ENCODE measurements at regions not wholly inside any gene's neighbourhood (a gene's known extent, or its start where the extent isn't known, plus 50 kb on each side); places are given as distances from the start of the nearest gene placed in this dataset.

GRCh38 chr1:5369223-5369622 is 623.0 kb downstream of the NPHP4 start:
- DNase-seq: no peak

GRCh38 chr1:5368201-5368600 is 624.0 kb downstream of the NPHP4 start:
- DNase-seq: no peak

- no peak for DNase-seq
Measured at GRCh38 chr1:5367306-5367705, 624.9 kb downstream of the NPHP4 start.

- no peak for DNase-seq
Measured at GRCh38 chr1:5365751-5366150, 626.5 kb downstream of the NPHP4 start.

- DNase-seq: no peak
Measured at GRCh38 chr1:5364591-5364990, 627.6 kb downstream of the NPHP4 start.

- DNase-seq: no peak
Measured at GRCh38 chr1:5354681-5355080, 637.5 kb downstream of the NPHP4 start.

- DNase-seq: no peak
Measured at GRCh38 chr1:5351366-5351765, 640.9 kb downstream of the NPHP4 start.

- DNase-seq: no peak
Measured at GRCh38 chr1:5349526-5349925, 642.7 kb downstream of the NPHP4 start.

GRCh38 chr1:5348732-5349465 is 643.3 kb downstream of the NPHP4 start:
- DNase-seq: no peak

GRCh38 chr1:5347726-5348125 is 644.5 kb downstream of the NPHP4 start:
- no peak for DNase-seq

GRCh38 chr1:5345556-5345955 is 646.7 kb downstream of the NPHP4 start:
- no peak for DNase-seq

- DNase-seq: no peak
Measured at GRCh38 chr1:5343256-5344020, 648.8 kb downstream of the NPHP4 start.

- no peak for DNase-seq
Measured at GRCh38 chr1:5342830-5343229, 649.4 kb downstream of the NPHP4 start.

- no peak for DNase-seq
Measured at GRCh38 chr1:5342172-5342571, 650.1 kb downstream of the NPHP4 start.

- DNase-seq: no peak
Measured at GRCh38 chr1:5341471-5341870, 650.8 kb downstream of the NPHP4 start.

- no peak for DNase-seq
Measured at GRCh38 chr1:5340560-5341130, 651.6 kb downstream of the NPHP4 start.

- no peak for DNase-seq
Measured at GRCh38 chr1:5338466-5338865, 653.8 kb downstream of the NPHP4 start.

GRCh38 chr1:5333291-5333690 is 658.9 kb downstream of the NPHP4 start:
- no peak for DNase-seq

- DNase-seq: no peak
Measured at GRCh38 chr1:5331101-5331500, 661.1 kb downstream of the NPHP4 start.

GRCh38 chr1:5329068-5329739 is 663.0 kb downstream of the NPHP4 start:
- DNase-seq: no peak

GRCh38 chr1:5324883-5325282 is 667.3 kb downstream of the NPHP4 start:
- no peak for DNase-seq

GRCh38 chr1:5318143-5318816 is 663.9 kb downstream of the AJAP1 start:
- DNase-seq: no peak

GRCh38 chr1:5317391-5317790 is 663.0 kb downstream of the AJAP1 start:
- no peak for DNase-seq

All from activated CD4-positive, alpha-beta T cell treated with anti-CD3 and anti-CD28 coated beads, Interleukin-2, amount 50 U/mL, for 4 hours (primary cell).